Fibroblast of lung (primary cell): ENCODE measurements at regions not wholly inside any gene's neighbourhood (a gene's known extent, or its start where the extent isn't known, plus 50 kb on each side); places are given as distances from the start of the nearest gene placed in this dataset.

ENCODE experiments used
- CTCF ChIP-seq, 2 donors: IDR thresholded peaks in 1 of 2; conservative IDR thresholded peaks in 1 of 2; 1 replicate in 1 of 2; 2 replicates in 1 of 2; pipeline ENCODE4 v1.5.1; 2011 to 2012; ENCODE audit warnings: low read length in 2 of 2, control low read depth in 1 of 2, inconsistent platforms in 1 of 2, low read depth in 1 of 2, mild to moderate bottlenecking in 1 of 2
- EZH2 ChIP-seq: IDR thresholded peaks from 2 replicates; pipeline ENCODE4 v1.5.1; 2012; ENCODE audit warnings: low read length, control low read depth, mild to moderate bottlenecking; ENCODE audit errors: missing control alignments

DNA sequence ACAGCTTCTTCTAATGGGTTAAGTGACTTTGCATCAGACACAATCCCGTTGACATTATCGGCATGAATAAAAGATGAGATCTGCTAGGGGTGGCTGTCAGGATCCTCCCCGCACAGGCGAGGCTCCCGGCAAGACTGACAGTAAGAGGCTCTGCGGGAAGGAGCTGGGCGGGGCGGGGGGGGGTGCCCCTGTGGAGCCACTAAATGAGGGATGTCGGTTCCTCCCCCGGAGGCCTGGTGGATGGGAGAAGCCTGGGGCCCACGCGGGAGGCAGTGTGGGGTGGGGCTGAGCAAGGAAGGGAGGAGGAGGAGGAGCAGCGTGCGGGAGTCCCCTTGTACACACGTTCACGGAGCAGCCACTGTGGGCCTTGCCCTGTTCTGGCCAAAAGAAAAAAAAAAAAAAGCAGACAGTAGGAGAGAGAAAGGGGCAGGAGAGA lies 190.9 kb upstream of the GSE1 start:
- TF ChIP-seq EZH2 (no peak), CTCF (conservative IDR thresholded peaks at IDR 0.05 in 1 of 2, IDR thresholded peaks at IDR 0.05 in 1 of 2; ENCODE audit: low read depth in 1 of 2, low read length in 2 of 2) (no peak)
